ACC112 (cell line): ENCODE measurements at regions not wholly inside any gene's neighbourhood (a gene's known extent, or its start where the extent isn't known, plus 50 kb on each side); places are given as distances from the start of the nearest gene placed in this dataset.

Experiments
- H2AFZ ChIP-seq: fragments of 200-600 bp; sonication (generic); one replicate; pipeline ENCODE4 v1.6.0; 2017; ENCODE audit warnings: antibody characterized with exemption, low read length; ENCODE audit not compliant: unreplicated experiment
- H3K27ac ChIP-seq: fragments of 200-600 bp; sonication (generic); 2 replicates; pipeline ENCODE4 v1.5.1; 2014; ENCODE audit warnings: low read depth, mild to moderate bottlenecking, antibody characterized with exemption, low read length, moderate library complexity
- H3K27me3 ChIP-seq: fragments of 200-600 bp; sonication (generic); 2 replicates; pipeline ENCODE4 v1.6.1; 2014; ENCODE audit warnings: mild to moderate bottlenecking, antibody characterized with exemption, low read length, moderate library complexity, mixed read lengths; ENCODE audit not compliant: insufficient read depth
- H3K36me3 ChIP-seq: fragments of 200-600 bp; sonication (generic); 2 replicates; pipeline ENCODE4 v1.6.1; 2016; ENCODE audit warnings: mild to moderate bottlenecking, antibody characterized with exemption, low read length, moderate library complexity, mixed read lengths; ENCODE audit not compliant: insufficient read depth
- H3K4me1 ChIP-seq: fragments of 200-600 bp; sonication (generic); one replicate; pipeline ENCODE4 v1.6.1; 2016; ENCODE audit warnings: low read length, mixed read lengths; ENCODE audit not compliant: insufficient read depth, unreplicated experiment, control insufficient read depth
- H3K4me3 ChIP-seq: fragments of 200-600 bp; sonication (generic); 2 replicates; pipeline ENCODE4 v1.5.1; 2014; ENCODE audit warnings: mild to moderate bottlenecking, low read depth, low read length
- H3K79me2 ChIP-seq: fragments of 200-600 bp; sonication (generic); one replicate; pipeline ENCODE4 v1.6.0; 2016; ENCODE audit warnings: low read length; ENCODE audit not compliant: control insufficient read depth, unreplicated experiment, insufficient read depth

DNA sequence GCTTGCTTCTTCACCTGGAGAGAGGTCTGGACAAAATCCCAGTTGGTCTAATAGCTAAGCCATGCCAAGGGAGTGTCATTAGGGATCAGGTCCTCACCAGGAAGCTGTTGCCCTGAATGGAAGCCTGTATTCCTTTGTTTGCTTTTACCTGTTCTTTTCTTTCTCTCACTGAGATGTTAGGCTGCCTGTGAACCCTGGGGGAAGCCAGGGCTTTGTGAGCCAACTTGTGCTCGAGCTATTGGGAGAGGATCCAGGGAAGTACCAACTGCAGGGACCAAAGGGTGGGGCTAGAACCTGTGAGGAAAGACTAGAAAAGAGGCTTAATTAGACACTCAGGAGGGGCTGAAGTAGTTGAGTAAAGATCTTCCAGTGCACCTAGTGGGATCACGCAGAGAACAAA, 451.2 kb upstream of the TLE4 start:
- Histone ChIP-seq H3K4me1 (no peaks in the 10 kb centered on the region), H3K79me2 (no peaks in the 10 kb centered on the region), H3K36me3 (no peaks in the 10 kb centered on the region), H2AFZ (no peak overlapping the region), H3K4me3 (no peak overlapping the region), H3K27me3 (no peaks in the 10 kb centered on the region), H3K27ac (no peak overlapping the region)

- no peak overlapping the region for H3K4me3 ChIP-seq
- no peak overlapping the region for H2AFZ ChIP-seq
- H3K36me3 ChIP-seq, result no peaks in the 10 kb centered on the region
- H3K27me3 ChIP-seq, result no peaks in the 10 kb centered on the region
- H3K27ac ChIP-seq, result no peak overlapping the region
- no peaks in the 10 kb centered on the region for H3K4me1 ChIP-seq
- H3K79me2 ChIP-seq, result no peaks in the 10 kb centered on the region
Measured at GRCh38 chr9:79120941-79121340, 450.8 kb upstream of the TLE4 start.

- no peaks in the 10 kb centered on the region for H3K79me2 ChIP-seq
- H3K4me1 ChIP-seq, result no peaks in the 10 kb centered on the region
- H3K27me3 ChIP-seq, result no peaks in the 10 kb centered on the region
- no peak overlapping the region for H3K4me3 ChIP-seq
- H2AFZ ChIP-seq, result no peak overlapping the region
- H3K36me3 ChIP-seq, result no peaks in the 10 kb centered on the region
- H3K27ac ChIP-seq, result no peak overlapping the region
Measured at GRCh38 chr9:79123415-79123814, 448.4 kb upstream of the TLE4 start.

- Histone ChIP-seq H3K4me3 (no peak overlapping the region), H3K36me3 (no peaks in the 10 kb centered on the region), H3K27ac (no peak overlapping the region), H2AFZ (no peak overlapping the region), H3K4me1 (no peaks in the 10 kb centered on the region), H3K27me3 (no peaks in the 10 kb centered on the region), H3K79me2 (no peaks in the 10 kb centered on the region)
Measured at GRCh38 chr9:79127661-79128060, 444.1 kb upstream of the TLE4 start.

GRCh38 chr9:79129865-79130480, 441.8 kb upstream of the TLE4 start:
- no peak overlapping the region for H3K27ac ChIP-seq
- H3K4me3 ChIP-seq, result no peak overlapping the region

DNA sequence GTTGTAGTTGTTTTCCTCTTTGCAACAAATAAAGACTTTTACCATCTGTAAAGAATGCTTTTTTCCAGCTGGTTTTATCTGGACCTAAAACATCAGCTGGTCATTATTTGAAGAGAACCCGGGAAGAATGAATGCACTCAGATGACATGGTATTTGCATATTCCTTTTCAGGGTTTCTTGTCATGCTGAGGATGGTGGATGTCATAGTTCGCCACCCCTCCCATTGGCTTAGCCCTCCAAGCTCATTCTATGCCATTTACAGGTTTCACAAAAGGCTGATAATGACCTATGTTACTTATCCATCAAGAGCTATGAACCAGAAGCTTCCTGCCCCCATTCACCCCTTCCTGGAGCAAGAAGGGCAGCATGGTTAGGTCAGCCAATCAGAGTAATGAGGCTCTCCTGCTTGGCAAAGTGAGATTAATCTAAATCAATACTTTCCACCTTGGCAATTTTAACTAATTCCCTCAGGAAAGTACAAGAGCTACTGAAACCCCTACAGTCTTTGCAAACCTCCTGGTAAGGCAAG, 440.5 kb upstream of the TLE4 start:
- no peak overlapping the region for H3K27ac ChIP-seq
- no peaks in the 10 kb centered on the region for H3K79me2 ChIP-seq
- H3K36me3 ChIP-seq, result no peaks in the 10 kb centered on the region
- H2AFZ ChIP-seq, result peak overlapping the region; percentile 4
- peaks cover 6% of the 10 kb centered on the region for H3K4me1 ChIP-seq
- H3K27me3 ChIP-seq, result no peaks in the 10 kb centered on the region
- no peak overlapping the region for H3K4me3 ChIP-seq

More at GRCh38 chr9:79129865-79130480, 441.8 kb upstream of the TLE4 start:
- Histone ChIP-seq H3K79me2 (no peaks in the 10 kb centered on the region), H3K4me1 (peaks cover 6% of the 10 kb centered on the region), H2AFZ (no peak overlapping the region), H3K27me3 (no peaks in the 10 kb centered on the region), H3K36me3 (no peaks in the 10 kb centered on the region)

DNA sequence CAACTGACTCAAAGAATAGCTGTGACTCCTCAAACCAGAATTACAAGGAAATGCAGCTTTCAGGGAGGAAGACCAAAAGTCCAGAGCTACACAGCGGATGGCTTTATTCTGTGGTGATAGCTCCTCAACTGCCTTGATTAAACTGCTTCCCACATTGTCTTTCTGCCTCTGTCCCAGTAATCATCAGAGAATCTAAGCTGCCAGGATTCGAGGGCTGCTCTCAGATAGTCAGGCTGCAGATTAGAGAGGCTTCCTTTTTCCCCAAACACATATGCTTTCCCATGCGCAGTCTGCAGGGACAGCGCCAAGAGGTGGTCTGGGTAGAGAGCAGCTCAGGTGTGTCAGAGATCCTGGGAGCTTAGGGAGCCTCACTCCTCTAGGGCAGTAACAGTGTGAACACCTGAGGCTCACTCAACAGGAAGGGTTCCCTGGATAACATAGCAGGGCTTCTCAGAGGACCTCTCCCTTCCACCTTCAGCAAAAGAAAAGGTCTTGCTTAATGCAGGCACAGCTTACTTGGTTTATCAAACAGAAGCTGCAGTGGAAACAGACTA, 439.9 kb upstream of the TLE4 start:
- no peaks in the 10 kb centered on the region for H3K27me3 ChIP-seq
- H3K4me1 ChIP-seq, result peaks cover 6% of the 10 kb centered on the region
- H2AFZ ChIP-seq, result no peak overlapping the region
- no peaks in the 10 kb centered on the region for H3K79me2 ChIP-seq
- no peak overlapping the region for H3K27ac ChIP-seq
- no peaks in the 10 kb centered on the region for H3K36me3 ChIP-seq
- H3K4me3 ChIP-seq, result no peak overlapping the region

DNA sequence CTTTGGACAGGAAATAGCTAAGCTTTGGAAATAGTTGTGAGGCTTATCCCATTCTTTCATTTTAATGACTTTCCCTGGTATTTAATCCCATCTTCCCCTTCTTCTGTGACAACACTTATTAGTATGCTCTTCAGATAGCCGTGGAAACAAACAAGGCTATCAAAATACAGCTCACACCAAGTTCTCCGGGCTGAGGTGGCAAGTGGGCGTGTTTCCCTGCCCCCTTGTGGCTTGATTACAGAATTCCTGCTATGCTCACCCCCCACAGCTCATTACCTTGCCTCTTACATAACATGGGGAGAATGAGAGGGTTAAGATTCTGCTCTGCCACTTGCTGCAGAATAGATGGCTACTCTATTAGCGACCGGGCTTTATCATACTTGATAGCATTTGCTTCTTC, 437.1 kb upstream of the TLE4 start:
- Histone ChIP-seq H3K27ac (no peak overlapping the region), H3K79me2 (no peaks in the 10 kb centered on the region), H3K27me3 (no peaks in the 10 kb centered on the region), H3K4me3 (no peak overlapping the region), H3K36me3 (no peaks in the 10 kb centered on the region), H2AFZ (no peak overlapping the region), H3K4me1 (peaks cover 6% of the 10 kb centered on the region)

DNA sequence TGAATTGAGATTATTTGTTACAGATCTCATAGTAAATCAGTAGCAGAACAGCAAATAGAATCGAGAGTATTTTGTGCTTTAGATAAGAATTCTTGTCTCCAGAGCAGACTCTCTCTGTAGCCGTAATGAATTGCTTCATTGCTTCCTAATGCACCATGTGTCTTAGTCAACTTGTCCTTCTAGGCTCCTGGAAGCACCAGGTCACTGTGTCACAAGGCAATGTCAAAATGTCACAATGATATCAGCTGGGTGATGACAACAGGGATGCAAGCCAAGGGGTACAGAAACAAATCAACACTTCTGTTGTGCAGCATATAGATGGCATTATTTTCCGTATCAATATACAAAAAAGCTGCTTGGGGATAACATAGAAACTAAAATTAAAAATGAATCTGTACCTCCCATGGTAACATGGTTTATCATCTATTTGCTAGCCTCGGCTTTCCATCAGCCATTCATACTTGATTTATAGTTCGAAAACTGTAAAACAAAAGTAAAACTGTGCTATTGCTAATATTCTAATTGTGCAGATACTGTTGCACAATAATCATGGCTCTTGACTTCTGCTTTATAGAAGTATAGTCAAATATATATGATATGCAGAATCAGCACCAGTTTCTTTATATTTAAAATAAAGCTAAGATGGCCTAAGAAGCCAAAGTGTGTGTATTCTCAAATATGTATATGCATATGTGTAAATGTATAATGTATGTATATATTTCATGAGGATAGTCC, 435.9 kb upstream of the TLE4 start:
- Histone ChIP-seq H2AFZ (no peak overlapping the region), H3K4me1 (peaks cover 6% of the 10 kb centered on the region), H3K4me3 (no peak overlapping the region), H3K27me3 (no peaks in the 10 kb centered on the region), H3K36me3 (no peaks in the 10 kb centered on the region), H3K27ac (no peak overlapping the region), H3K79me2 (no peaks in the 10 kb centered on the region)

- Histone ChIP-seq H3K27me3 (no peaks in the 10 kb centered on the region), H3K4me3 (no peak overlapping the region), H3K4me1 (no peaks in the 10 kb centered on the region), H3K36me3 (no peaks in the 10 kb centered on the region), H2AFZ (no peak overlapping the region), H3K27ac (no peak overlapping the region), H3K79me2 (no peaks in the 10 kb centered on the region)
Measured at GRCh38 chr9:79140751-79141150, 431.0 kb upstream of the TLE4 start.

DNA sequence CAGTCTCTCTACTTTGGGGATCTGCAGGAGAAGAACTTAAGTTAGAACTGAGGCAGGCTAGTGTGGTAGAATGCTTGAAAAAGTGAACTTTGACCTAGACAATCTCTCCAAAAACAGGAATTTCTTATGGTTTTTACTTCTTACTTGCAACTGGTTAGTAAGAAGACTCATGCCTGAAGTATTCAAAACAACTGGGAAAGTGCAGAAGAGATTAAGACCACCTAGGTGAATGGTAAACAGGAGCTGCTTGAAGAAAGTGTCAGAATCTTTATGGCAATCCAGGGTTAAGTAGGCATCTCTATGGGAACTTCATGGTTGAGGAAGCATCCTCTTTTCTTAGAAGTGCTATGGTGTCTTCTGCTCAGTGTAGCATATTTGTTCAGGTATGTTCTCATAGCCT, 428.6 kb upstream of the TLE4 start:
- Histone ChIP-seq H3K36me3 (no peaks in the 10 kb centered on the region), H3K27ac (no peak overlapping the region)

More for the DNA sequence above, 428.6 kb upstream of the TLE4 start:
- Histone ChIP-seq H2AFZ (no peak overlapping the region), H3K79me2 (no peaks in the 10 kb centered on the region), H3K27me3 (no peaks in the 10 kb centered on the region), H3K4me3 (no peak overlapping the region), H3K4me1 (no peaks in the 10 kb centered on the region)
